ENCODE measurements at regions not wholly inside any gene's neighbourhood (a gene's known extent, or its start where the extent isn't known, plus 50 kb on each side); places are given as distances from the start of the nearest gene placed in this dataset.

DNA sequence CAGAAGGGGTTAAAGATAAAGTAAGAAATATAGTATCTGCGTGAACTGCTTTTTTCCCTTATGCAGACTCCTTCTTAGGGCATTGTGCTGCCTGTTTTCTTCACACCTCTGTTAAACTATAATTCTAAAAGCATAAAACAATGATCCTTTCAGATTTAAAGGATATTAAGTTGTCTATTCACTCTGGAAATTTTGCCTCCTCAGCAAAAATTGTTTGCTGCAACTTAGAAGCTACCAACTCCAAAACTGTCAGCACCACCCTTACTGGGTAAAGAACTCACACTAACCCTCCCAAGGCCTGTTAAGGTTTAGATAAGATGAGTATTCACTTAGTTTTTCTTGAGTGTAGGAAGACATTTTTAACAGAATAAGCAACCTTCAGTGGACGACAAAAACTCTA lies 259.5 kb downstream of the KDM5D start:
- TF ChIP-seq, protein P1, sequence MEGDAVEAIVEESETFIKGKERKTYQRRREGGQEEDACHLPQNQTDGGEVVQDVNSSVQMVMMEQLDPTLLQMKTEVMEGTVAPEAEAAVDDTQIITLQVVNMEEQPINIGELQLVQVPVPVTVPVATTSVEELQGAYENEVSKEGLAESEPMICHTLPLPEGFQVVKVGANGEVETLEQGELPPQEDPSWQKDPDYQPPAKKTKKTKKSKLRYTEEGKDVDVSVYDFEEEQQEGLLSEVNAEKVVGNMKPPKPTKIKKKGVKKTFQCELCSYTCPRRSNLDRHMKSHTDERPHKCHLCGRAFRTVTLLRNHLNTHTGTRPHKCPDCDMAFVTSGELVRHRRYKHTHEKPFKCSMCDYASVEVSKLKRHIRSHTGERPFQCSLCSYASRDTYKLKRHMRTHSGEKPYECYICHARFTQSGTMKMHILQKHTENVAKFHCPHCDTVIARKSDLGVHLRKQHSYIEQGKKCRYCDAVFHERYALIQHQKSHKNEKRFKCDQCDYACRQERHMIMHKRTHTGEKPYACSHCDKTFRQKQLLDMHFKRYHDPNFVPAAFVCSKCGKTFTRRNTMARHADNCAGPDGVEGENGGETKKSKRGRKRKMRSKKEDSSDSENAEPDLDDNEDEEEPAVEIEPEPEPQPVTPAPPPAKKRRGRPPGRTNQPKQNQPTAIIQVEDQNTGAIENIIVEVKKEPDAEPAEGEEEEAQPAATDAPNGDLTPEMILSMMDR (IDR thresholded peaks at IDR 0.05): no peak
- intact Hi-C loops (cut with DNase I): no loop called here
- H3K4me3 ChIP-seq: no peak overlapping the region
- no peaks in the 10 kb centered on the region for H3K27me3 ChIP-seq
- DNase-seq (no peak), ATAC-seq (no peak)
- no peaks in the 10 kb centered on the region for H3K9me3 ChIP-seq
- no peaks in the 10 kb centered on the region for H3K4me1 ChIP-seq
- H3K36me3 ChIP-seq: no peaks in the 10 kb centered on the region
- H3K27ac ChIP-seq: no peak overlapping the region

DNA sequence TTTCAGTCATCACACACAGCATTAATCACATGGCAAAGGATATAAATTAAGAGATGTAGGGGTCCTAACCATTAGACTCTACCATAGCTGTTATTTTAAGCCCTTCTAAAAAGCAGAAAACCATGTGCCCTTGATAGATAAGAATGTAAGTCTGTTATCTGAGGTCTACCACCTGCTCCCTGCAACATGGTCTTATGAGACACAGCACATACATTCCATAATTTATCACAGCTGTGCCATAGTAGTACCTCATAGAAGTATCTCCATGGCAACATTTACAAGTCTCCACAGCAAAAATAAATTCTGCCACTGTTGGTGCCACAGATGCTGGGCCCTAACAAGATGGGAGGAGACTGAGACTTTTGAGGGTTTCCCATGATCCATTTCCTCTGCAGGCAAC lies 265.4 kb downstream of the KDM5D start:
- Histone ChIP-seq H3K4me1 (no peaks in the 10 kb centered on the region), H3K4me3 (no peak overlapping the region), H3K9me3 (no peaks in the 10 kb centered on the region), H3K27ac (no peak overlapping the region), H3K36me3 (no peaks in the 10 kb centered on the region), H3K27me3 (no peaks in the 10 kb centered on the region)
- DNase-seq (no peak), ATAC-seq (no peak)
- TF ChIP-seq, protein P1 (IDR thresholded peaks at IDR 0.05): no peak
- intact Hi-C loops (cut with DNase I): no loop called here

DNA sequence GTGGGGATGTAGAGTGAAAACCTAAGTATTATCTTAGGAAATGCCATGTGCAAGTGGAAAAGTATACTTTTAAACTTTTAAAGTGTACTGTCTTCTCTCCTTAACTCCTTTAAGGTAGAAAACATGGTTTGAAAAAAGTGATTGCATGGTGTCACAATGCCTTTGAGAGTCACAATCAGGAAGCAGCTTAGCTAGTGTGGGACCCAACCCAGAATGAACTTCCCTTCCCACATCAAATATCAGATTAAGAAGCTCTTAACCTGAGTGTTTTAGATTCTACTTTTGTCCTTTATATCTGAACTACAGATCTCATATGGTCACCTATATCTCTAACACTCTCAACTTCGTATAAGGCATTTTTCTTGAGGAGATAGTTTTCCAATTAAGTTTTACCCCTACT lies 266.6 kb downstream of the KDM5D start:
- Histone ChIP-seq H3K27ac (no peak overlapping the region), H3K36me3 (no peaks in the 10 kb centered on the region), H3K9me3 (no peaks in the 10 kb centered on the region), H3K4me3 (no peak overlapping the region), H3K4me1 (no peaks in the 10 kb centered on the region), H3K27me3 (no peaks in the 10 kb centered on the region)
- ATAC-seq (no peak), DNase-seq (no peak)
- intact Hi-C loops (cut with DNase I): no loop called here
- TF ChIP-seq, protein P1 (IDR thresholded peaks at IDR 0.05): no peak

DNA sequence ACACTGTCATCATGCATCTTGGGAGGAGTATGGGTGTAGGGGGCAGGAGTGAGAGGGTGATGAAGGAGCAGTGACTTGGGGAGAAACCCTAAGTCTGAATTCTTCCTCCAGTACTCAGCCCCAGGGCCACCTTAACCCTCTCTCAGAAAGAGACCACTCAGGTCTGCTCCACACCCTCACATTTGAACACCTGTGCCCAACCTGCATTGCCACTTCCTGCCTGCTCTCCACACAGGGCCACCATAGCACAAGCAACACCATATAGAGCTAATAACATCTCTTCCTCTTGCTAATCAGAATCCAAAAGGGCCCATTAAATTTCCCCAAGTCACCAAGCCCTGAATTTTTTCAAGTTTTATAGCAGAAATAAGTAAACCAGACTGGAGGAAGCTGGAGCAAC lies 278.7 kb downstream of the KDM5D start:
- no peaks in the 10 kb centered on the region for H3K4me1 ChIP-seq
- H3K36me3 ChIP-seq: no peaks in the 10 kb centered on the region
- TF ChIP-seq, protein P1 (IDR thresholded peaks at IDR 0.05): no peak
- H3K27ac ChIP-seq: no peak overlapping the region
- intact Hi-C loops (cut with DNase I): no loop called here
- H3K27me3 ChIP-seq: no peaks in the 10 kb centered on the region
- DNase-seq (no peak), ATAC-seq (no peak)
- no peak overlapping the region for H3K4me3 ChIP-seq
- no peaks in the 10 kb centered on the region for H3K9me3 ChIP-seq

DNA sequence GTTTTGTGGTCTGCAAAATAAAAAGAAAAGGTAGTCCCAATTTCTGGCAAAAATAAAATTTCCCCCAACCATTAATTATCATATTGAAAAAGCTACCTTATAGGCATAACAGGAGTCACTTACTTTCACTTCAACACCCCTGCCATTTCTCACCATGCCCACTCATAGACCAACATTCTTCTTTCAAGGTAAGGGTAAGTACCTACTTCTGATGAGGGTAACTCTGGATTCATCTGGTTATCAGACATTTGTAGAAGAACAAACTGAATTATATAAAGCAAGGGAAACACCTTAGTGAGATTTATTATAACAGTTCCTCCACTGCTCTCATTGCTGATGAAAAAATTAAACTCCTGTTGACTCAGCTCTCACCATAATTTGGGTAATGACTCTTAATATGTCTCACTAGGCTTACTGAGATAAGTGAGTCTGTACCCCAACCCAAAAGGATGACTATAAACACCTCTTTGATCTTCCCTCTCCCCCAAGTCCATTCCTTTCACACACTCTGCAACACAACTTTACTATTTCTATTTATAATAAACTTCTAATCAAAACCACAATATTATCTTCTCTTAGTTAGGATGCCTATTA lies 287.6 kb downstream of the KDM5D start:
- ATAC-seq: no peak

More for the DNA sequence above, 287.6 kb downstream of the KDM5D start:
- Histone ChIP-seq H3K27ac (no peak overlapping the region), H3K4me3 (no peak overlapping the region), H3K36me3 (no peaks in the 10 kb centered on the region), H3K4me1 (no peaks in the 10 kb centered on the region), H3K9me3 (no peaks in the 10 kb centered on the region), H3K27me3 (no peaks in the 10 kb centered on the region)
- DNase-seq: no peak
- intact Hi-C loops (cut with DNase I): no loop called here
- TF ChIP-seq, protein P1 (IDR thresholded peaks at IDR 0.05): no peak
